ENCODE measurements at regions not wholly inside any gene's neighbourhood (a gene's known extent, or its start where the extent isn't known, plus 50 kb on each side); places are given as distances from the start of the nearest gene placed in this dataset.

DNA sequence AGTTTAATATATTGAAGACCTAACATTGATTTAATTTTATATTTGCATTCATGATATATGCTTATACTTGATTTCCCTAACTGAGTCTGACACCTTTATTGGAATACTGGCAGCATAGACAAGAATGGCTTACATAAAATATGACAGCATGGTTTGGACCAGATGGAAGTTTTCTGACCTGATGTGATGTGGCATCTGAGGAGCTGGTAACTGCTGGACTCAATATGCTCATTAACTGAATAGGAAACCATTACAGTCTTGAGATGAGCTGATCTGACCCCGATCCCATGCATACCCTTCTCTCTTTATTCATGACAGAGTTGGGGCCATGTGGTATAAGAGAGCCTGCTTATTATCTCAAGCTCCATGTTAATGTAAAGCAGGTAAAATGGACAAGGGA, 604.8 kb upstream of the SEL1L start:
- Histone ChIP-seq H3K4me3 (ENCODE audit: low read depth in 2 of 2, low read length in 2 of 2) (no peak overlapping the region), H3K9me3 (ENCODE audit: control insufficient read depth, insufficient read depth, low read depth, low read length) (no peaks in the 10 kb centered on the region), H3K27me3 (ENCODE audit: control insufficient read depth, insufficient read depth, low read length) (no peaks in the 10 kb centered on the region), H3K36me3 (ENCODE audit: control insufficient read depth, insufficient read depth, low read length) (no peaks in the 10 kb centered on the region), H3K27ac (ENCODE audit: low read length) (no peak overlapping the region), H3K4me1 (ENCODE audit: control insufficient read depth, insufficient read depth, low read length) (no peaks in the 10 kb centered on the region)
- no peak for DNase-seq (ENCODE audit: low read depth, low spot score)
- CTCF ChIA-PET, result no interaction called here
- intact Hi-C loops (cut with micrococcal nuclease; ENCODE audit: unreplicated experiment), result loop anchor here (10.0 kb wide), 1 partner anchor 924 kb away; no protein-coding TSS in a partner anchor
- no TSS peak for BruUV-seq (replicated peaks)
- ATAC-seq, result no peak
- in situ Hi-C loops (cut with HindIII; ENCODE audit: low pct_unique_long_range_greater_than_20kb, low sequenced_read_pairs), result no loop called here
- POLR2A ChIA-PET, result no interaction called here
- TF ChIP-seq POLR2AphosphoS5 (IDR thresholded peaks at IDR 0.05; ENCODE audit: low read depth, low read length), result no peak
- TF ChIP-seq, protein P1, sequence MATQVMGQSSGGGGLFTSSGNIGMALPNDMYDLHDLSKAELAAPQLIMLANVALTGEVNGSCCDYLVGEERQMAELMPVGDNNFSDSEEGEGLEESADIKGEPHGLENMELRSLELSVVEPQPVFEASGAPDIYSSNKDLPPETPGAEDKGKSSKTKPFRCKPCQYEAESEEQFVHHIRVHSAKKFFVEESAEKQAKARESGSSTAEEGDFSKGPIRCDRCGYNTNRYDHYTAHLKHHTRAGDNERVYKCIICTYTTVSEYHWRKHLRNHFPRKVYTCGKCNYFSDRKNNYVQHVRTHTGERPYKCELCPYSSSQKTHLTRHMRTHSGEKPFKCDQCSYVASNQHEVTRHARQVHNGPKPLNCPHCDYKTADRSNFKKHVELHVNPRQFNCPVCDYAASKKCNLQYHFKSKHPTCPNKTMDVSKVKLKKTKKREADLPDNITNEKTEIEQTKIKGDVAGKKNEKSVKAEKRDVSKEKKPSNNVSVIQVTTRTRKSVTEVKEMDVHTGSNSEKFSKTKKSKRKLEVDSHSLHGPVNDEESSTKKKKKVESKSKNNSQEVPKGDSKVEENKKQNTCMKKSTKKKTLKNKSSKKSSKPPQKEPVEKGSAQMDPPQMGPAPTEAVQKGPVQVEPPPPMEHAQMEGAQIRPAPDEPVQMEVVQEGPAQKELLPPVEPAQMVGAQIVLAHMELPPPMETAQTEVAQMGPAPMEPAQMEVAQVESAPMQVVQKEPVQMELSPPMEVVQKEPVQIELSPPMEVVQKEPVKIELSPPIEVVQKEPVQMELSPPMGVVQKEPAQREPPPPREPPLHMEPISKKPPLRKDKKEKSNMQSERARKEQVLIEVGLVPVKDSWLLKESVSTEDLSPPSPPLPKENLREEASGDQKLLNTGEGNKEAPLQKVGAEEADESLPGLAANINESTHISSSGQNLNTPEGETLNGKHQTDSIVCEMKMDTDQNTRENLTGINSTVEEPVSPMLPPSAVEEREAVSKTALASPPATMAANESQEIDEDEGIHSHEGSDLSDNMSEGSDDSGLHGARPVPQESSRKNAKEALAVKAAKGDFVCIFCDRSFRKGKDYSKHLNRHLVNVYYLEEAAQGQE (IDR thresholded peaks at IDR 0.05; ENCODE audit: insufficient read depth in 1 of 2, low read depth in 2 of 2, low read length in 1 of 2), result no peak
- TF ChIP-seq TCF7L2 (IDR thresholded peaks at IDR 0.05; ENCODE audit: low read depth, low read length), result no peak
- no peak for TF ChIP-seq CTCF (IDR thresholded peaks at IDR 0.05)

GRCh38 chr14:82146846-82147245, 613.2 kb upstream of the SEL1L start:
- Histone ChIP-seq H3K36me3 (ENCODE audit: control insufficient read depth, insufficient read depth, low read length) (no peaks in the 10 kb centered on the region), H3K4me1 (ENCODE audit: control insufficient read depth, insufficient read depth, low read length) (no peaks in the 10 kb centered on the region), H3K27me3 (ENCODE audit: control insufficient read depth, insufficient read depth, low read length) (no peaks in the 10 kb centered on the region), H3K9me3 (ENCODE audit: control insufficient read depth, insufficient read depth, low read depth, low read length) (no peaks in the 10 kb centered on the region), H3K27ac (ENCODE audit: low read length) (no peak overlapping the region), H3K4me3 (ENCODE audit: low read depth in 2 of 2, low read length in 2 of 2) (no peak overlapping the region)
- no peak for ATAC-seq
- BruUV-seq (replicated peaks), result no TSS peak
- CTCF ChIA-PET, result no interaction called here
- POLR2A ChIA-PET, result no interaction called here
- intact Hi-C loops (cut with micrococcal nuclease; ENCODE audit: unreplicated experiment), result no loop called here
- no peak for DNase-seq (ENCODE audit: low read depth, low spot score)
- no peak for TF ChIP-seq POLR2AphosphoS5 (IDR thresholded peaks at IDR 0.05; ENCODE audit: low read depth, low read length)
- in situ Hi-C loops (cut with HindIII; ENCODE audit: low pct_unique_long_range_greater_than_20kb, low sequenced_read_pairs), result no loop called here

DNA sequence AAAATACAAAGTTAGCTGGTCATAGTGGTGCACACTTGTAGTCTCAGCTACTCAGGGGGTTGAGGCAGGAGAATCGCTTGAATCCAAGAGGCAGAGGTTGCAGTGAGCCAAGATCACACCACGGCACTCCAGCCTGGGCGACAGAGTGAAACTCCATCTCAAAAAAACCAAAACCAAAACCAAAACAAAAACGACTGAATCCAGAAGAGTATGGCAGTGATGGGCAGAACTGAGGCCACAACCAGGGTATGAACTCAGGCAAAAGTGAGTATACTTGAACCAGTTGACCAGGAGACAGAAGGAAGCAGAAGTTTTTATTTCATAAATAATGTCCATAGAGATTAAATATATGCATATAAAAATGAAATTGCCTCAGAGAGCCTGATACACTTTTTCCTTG, 620.0 kb upstream of the SEL1L start:
- ATAC-seq, result no peak
- H3K27me3 ChIP-seq (ENCODE audit: control insufficient read depth, insufficient read depth, low read length), result no peaks in the 10 kb centered on the region
- TF ChIP-seq CTCF (IDR thresholded peaks at IDR 0.05) (no peak), TCF7L2 (IDR thresholded peaks at IDR 0.05; ENCODE audit: low read depth, low read length) (no peak), SIN3A (IDR thresholded peaks at IDR 0.05; ENCODE audit: borderline replicate concordance, insufficient read depth, low read depth, low read length) (no peak), POLR2AphosphoS5 (IDR thresholded peaks at IDR 0.05; ENCODE audit: low read depth, low read length) (no peak)
- TF ChIP-seq, protein P1 (IDR thresholded peaks at IDR 0.05; ENCODE audit: insufficient read depth in 1 of 2, low read depth in 2 of 2, low read length in 1 of 2), result no peak
- ChIA-PET CTCF (no interaction called here), POLR2A (no interaction called here)
- H3K36me3 ChIP-seq (ENCODE audit: control insufficient read depth, insufficient read depth, low read length), result no peaks in the 10 kb centered on the region
- intact Hi-C loops (cut with micrococcal nuclease; ENCODE audit: unreplicated experiment) (no loop called here), in situ Hi-C loops (cut with HindIII; ENCODE audit: low pct_unique_long_range_greater_than_20kb, low sequenced_read_pairs) (no loop called here)
- no peaks in the 10 kb centered on the region for H3K4me1 ChIP-seq (ENCODE audit: control insufficient read depth, insufficient read depth, low read length)
- no peak overlapping the region for H3K27ac ChIP-seq (ENCODE audit: low read length)
- H3K4me3 ChIP-seq (ENCODE audit: low read depth in 2 of 2, low read length in 2 of 2), result no peak overlapping the region
- BruUV-seq (replicated peaks), result no TSS peak
- DNase-seq (ENCODE audit: low read depth, low spot score), result no peak
- no peaks in the 10 kb centered on the region for H3K9me3 ChIP-seq (ENCODE audit: control insufficient read depth, insufficient read depth, low read depth, low read length)
